ENCODE measurements at regions not wholly inside any gene's neighbourhood (a gene's known extent, or its start where the extent isn't known, plus 50 kb on each side); places are given as distances from the start of the nearest gene placed in this dataset.

DNA sequence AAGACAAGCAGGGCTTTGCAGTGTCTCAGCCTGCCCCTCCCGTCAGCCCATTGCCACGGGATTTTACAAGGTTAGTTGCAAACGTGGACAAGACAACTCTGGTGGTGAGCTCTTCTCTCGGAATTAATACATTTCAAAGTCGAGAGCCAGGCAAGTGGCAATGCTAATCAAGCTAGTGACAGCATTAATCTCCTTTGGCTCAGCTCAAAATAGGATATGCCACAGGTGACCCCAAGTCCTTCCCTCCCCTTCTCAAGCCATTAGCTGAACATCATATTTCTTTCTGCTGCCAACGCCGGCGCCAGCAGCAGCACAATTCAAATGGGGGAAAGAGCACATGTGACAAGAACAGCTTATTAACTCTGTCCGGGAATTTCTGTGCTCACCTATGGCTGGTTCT is 190.1 kb downstream of the ATPSCKMT start:
- no peaks in the 10 kb centered on the region for H4K20me1 ChIP-seq (ENCODE audit: insufficient read depth)
- no peaks in the 10 kb centered on the region for H3K79me2 ChIP-seq (ENCODE audit: insufficient read depth, low read depth)
- no peak overlapping the region for H3K4me3 ChIP-seq (IDR thresholded peaks at IDR 0.05; ENCODE audit: insufficient read depth, low read depth, low read length)
- no peaks in the 10 kb centered on the region for H3K4me1 ChIP-seq (ENCODE audit: low read depth, poor library complexity, severe bottlenecking)
- H3K4me2 ChIP-seq = no peak overlapping the region
- no peaks in the 10 kb centered on the region for H3K36me3 ChIP-seq (ENCODE audit: insufficient read depth)
- H3K9ac ChIP-seq = no peak overlapping the region
- TF ChIP-seq, protein P1, sequence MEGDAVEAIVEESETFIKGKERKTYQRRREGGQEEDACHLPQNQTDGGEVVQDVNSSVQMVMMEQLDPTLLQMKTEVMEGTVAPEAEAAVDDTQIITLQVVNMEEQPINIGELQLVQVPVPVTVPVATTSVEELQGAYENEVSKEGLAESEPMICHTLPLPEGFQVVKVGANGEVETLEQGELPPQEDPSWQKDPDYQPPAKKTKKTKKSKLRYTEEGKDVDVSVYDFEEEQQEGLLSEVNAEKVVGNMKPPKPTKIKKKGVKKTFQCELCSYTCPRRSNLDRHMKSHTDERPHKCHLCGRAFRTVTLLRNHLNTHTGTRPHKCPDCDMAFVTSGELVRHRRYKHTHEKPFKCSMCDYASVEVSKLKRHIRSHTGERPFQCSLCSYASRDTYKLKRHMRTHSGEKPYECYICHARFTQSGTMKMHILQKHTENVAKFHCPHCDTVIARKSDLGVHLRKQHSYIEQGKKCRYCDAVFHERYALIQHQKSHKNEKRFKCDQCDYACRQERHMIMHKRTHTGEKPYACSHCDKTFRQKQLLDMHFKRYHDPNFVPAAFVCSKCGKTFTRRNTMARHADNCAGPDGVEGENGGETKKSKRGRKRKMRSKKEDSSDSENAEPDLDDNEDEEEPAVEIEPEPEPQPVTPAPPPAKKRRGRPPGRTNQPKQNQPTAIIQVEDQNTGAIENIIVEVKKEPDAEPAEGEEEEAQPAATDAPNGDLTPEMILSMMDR (conservative IDR thresholded peaks at IDR 0.05; ENCODE audit: low read depth, low read length) = no peak
- no peaks in the 10 kb centered on the region for H3K27me3 ChIP-seq (ENCODE audit: insufficient read depth, low read depth)
- H3K27ac ChIP-seq = no peak overlapping the region
- H2AFZ ChIP-seq (ENCODE audit: low read depth) = no peak overlapping the region

DNA sequence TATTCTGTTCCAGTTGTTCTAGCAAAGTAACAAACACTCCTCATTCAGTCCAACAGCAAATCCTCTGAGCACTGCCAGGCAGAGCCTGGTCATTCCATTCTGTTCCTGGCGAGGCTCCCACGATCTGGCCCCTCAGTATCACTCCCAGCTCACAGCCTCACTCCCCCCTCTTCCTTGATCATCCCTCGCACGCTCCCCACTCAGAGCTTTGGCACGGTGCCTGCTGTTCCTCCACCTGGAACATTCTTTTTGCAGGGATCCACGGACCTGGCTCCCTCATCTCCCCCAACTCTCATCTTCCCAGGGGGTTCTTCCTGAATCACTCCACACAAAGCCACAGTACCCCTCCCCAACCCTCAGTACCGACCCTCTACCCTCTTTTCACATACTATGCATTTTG is 192.3 kb downstream of the ATPSCKMT start:
- H3K36me3 ChIP-seq (ENCODE audit: insufficient read depth) = no peaks in the 10 kb centered on the region
- no peaks in the 10 kb centered on the region for H3K4me1 ChIP-seq (ENCODE audit: low read depth, poor library complexity, severe bottlenecking)
- no peaks in the 10 kb centered on the region for H3K79me2 ChIP-seq (ENCODE audit: insufficient read depth, low read depth)
- no peak overlapping the region for H3K9ac ChIP-seq
- no peak overlapping the region for H2AFZ ChIP-seq (ENCODE audit: low read depth)
- H3K27me3 ChIP-seq (ENCODE audit: insufficient read depth, low read depth) = no peaks in the 10 kb centered on the region
- no peak overlapping the region for H3K27ac ChIP-seq
- TF ChIP-seq, protein P1 (conservative IDR thresholded peaks at IDR 0.05; ENCODE audit: low read depth, low read length) = no peak
- no peak overlapping the region for H3K4me2 ChIP-seq
- no peak overlapping the region for H3K4me3 ChIP-seq (IDR thresholded peaks at IDR 0.05; ENCODE audit: insufficient read depth, low read depth, low read length)
- H4K20me1 ChIP-seq (ENCODE audit: insufficient read depth) = no peaks in the 10 kb centered on the region

DNA sequence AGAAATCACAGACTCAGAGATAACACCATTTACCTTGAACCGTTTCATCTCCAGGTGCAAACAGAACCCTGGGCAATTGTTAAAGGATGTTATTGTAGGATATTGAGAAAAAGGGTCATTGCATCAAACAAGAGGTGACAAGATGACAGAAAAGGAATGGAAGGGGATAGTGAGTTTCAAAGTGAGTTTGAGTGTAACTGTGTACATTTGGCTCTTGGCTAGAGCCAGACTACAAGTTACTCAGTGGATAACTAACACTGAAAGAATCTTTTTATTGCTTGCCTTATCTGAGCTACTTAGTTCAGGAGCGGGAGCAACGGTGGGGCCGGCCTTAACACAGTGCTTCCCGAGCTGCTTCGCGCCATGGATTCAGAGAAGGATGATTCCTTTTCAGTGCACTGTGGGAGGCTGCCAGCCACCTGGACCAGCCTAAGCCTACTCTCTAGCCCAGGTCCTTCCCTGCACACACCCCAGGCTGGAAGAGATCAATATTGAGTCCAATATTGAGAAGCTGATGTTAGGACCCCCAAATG is 193.4 kb downstream of the ATPSCKMT start:
- Histone ChIP-seq H3K27ac (no peak overlapping the region), H3K79me2 (ENCODE audit: insufficient read depth, low read depth) (no peaks in the 10 kb centered on the region), H4K20me1 (ENCODE audit: insufficient read depth) (no peaks in the 10 kb centered on the region), H3K4me2 (no peak overlapping the region), H3K27me3 (ENCODE audit: insufficient read depth, low read depth) (no peaks in the 10 kb centered on the region), H2AFZ (ENCODE audit: low read depth) (no peak overlapping the region), H3K4me3 (IDR thresholded peaks at IDR 0.05; ENCODE audit: insufficient read depth, low read depth, low read length) (no peak overlapping the region), H3K9ac (no peak overlapping the region), H3K36me3 (ENCODE audit: insufficient read depth) (no peaks in the 10 kb centered on the region), H3K4me1 (ENCODE audit: low read depth, poor library complexity, severe bottlenecking) (no peaks in the 10 kb centered on the region)
- TF ChIP-seq, protein P1 (conservative IDR thresholded peaks at IDR 0.05; ENCODE audit: low read depth, low read length) = no peak

DNA sequence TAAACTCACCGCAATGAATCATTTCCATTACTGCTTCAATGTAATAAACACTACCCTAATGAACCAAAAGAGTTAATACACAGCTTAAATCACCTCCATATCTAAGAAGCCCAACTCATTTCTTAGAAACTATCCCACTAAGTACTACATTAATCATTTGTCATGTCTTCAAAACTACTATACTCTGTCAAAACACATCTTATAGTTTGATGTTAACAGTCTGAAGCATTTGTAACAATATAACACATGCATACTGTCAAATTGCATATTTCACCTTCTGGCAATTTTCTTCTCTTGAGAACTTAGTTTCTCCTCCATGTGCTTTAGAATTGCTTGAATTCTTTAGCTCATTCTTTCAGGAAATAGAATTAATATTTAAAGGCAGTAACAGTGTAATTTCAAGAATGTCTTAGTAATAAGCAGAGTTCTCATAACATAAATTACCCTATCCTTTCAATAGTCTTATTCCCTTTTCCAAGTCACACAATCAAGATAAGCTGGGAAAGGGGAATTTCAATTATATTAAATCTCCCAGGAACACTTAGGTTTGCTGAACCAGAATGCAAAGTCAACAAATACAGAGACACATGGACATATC is 199.7 kb downstream of the ATPSCKMT start:
- TF ChIP-seq, protein P1 (conservative IDR thresholded peaks at IDR 0.05; ENCODE audit: low read depth, low read length) = no peak
- Histone ChIP-seq H3K36me3 (ENCODE audit: insufficient read depth) (no peaks in the 10 kb centered on the region), H3K27ac (no peak overlapping the region), H4K20me1 (ENCODE audit: insufficient read depth) (no peaks in the 10 kb centered on the region), H3K4me3 (IDR thresholded peaks at IDR 0.05; ENCODE audit: insufficient read depth, low read depth, low read length) (no peak overlapping the region), H3K4me1 (ENCODE audit: low read depth, poor library complexity, severe bottlenecking) (no peaks in the 10 kb centered on the region), H2AFZ (ENCODE audit: low read depth) (no peak overlapping the region), H3K9ac (no peak overlapping the region), H3K4me2 (no peak overlapping the region), H3K79me2 (ENCODE audit: insufficient read depth, low read depth) (no peaks in the 10 kb centered on the region), H3K27me3 (ENCODE audit: insufficient read depth, low read depth) (no peaks in the 10 kb centered on the region)
